Sigmoid colon (tissue), 6 donors: ENCODE measurements at regions not wholly inside any gene's neighbourhood (a gene's known extent, or its start where the extent isn't known, plus 50 kb on each side); places are given as distances from the start of the nearest gene placed in this dataset.

Experiments
- DNase-seq: peaks from one replicate; pipeline ENCODE4 v3.0.0-alpha.2; 2019
- H3K27ac ChIP-seq, 4 donors: fragments of 200-600 bp; sonication (generic); one replicate each; pipeline ENCODE4 v1.5.1; 2016 to 2019; ENCODE audit warnings: mild to moderate bottlenecking in 1 of 4
- H3K27me3 ChIP-seq, 3 donors: fragments of 200-600 bp; sonication (generic); one replicate each; pipeline ENCODE4 v1.5.1; 2019; ENCODE audit warnings: mild to moderate bottlenecking in 1 of 3
- H3K36me3 ChIP-seq, 4 donors: fragments of 200-600 bp; sonication (generic); one replicate each; pipeline ENCODE4 v1.5.1; 2016 to 2019
- H3K4me1 ChIP-seq, 4 donors: fragments of 200-600 bp; sonication (generic); one replicate each; pipeline ENCODE4 v1.5.1; 2017 to 2019
- H3K4me3 ChIP-seq, 4 donors: fragments of 200-600 bp; sonication (generic); one replicate each; pipeline ENCODE4 v1.5.1; 2017 to 2019; ENCODE audit warnings: mild to moderate bottlenecking in 2 of 4, moderate library complexity in 1 of 4
- H3K9me3 ChIP-seq, 4 donors: fragments of 200-600 bp in 3 of 4; sonication (generic) in 3 of 4; one replicate each; pipeline versions ENCODE4 v1.5.1 to v1.6.1; 2013 to 2019
- EP300 ChIP-seq, 4 donors: sonication (generic); formaldehyde crosslinking; IDR thresholded peaks; one replicate each; pipeline ENCODE4 v1.6.1; 2017; ENCODE audit warnings: antibody characterized with exemption in 4 of 4
- POLR2A ChIP-seq, 2 donors: fragments of 450-650 bp; IDR thresholded peaks; one replicate each; pipeline ENCODE4 v1.6.1; 2016; ENCODE audit warnings: antibody characterized with exemption in 2 of 2, mild to moderate bottlenecking in 2 of 2, moderate library complexity in 2 of 2
- POLR2AphosphoS5 ChIP-seq, 4 donors: sonication (generic); formaldehyde crosslinking; IDR thresholded peaks; one replicate each; pipeline ENCODE4 v1.6.1; 2017; ENCODE audit warnings: antibody characterized with exemption in 4 of 4
- WGBS, 2 donors: extraction: QIAGEN DNeasy Blood & Tissue Kit; methylation state at CpG; one replicate each; pipeline ENCODE4 v1.1.7; 2013; 5-methylcytosine and 5-hydroxymethylcytosine counted together
- intact Hi-C: fragments of 100-400 bp; cut with DNase I; formaldehyde crosslinking; loops from one replicate; pipeline ENCODE4 v1.15.1; 2023
- TF ChIP-seq, protein P1 (sequence below), 4 experiments: fragments of 450-650 bp in 3 of 4; fragments of 200-600 bp in 1 of 4; IDR thresholded peaks; one replicate each; pipeline ENCODE4 v1.5.1; 2016 to 2019; ENCODE audit warnings: antibody characterized with exemption in 4 of 4, mild to moderate bottlenecking in 3 of 4, moderate library complexity in 2 of 4
- donor health status: healthy with polysubstance abuse.
- donor health status: healthy.

GRCh38 chr17:79280010-79280409 is 205.4 kb downstream of the ENGASE start:
- no peak for TF ChIP-seq POLR2A (IDR thresholded peaks at IDR 0.05)
- TF ChIP-seq EP300 (IDR thresholded peaks at IDR 0.05) = no peak
- no peak for TF ChIP-seq POLR2AphosphoS5 (IDR thresholded peaks at IDR 0.05)
- TF ChIP-seq, protein P1, sequence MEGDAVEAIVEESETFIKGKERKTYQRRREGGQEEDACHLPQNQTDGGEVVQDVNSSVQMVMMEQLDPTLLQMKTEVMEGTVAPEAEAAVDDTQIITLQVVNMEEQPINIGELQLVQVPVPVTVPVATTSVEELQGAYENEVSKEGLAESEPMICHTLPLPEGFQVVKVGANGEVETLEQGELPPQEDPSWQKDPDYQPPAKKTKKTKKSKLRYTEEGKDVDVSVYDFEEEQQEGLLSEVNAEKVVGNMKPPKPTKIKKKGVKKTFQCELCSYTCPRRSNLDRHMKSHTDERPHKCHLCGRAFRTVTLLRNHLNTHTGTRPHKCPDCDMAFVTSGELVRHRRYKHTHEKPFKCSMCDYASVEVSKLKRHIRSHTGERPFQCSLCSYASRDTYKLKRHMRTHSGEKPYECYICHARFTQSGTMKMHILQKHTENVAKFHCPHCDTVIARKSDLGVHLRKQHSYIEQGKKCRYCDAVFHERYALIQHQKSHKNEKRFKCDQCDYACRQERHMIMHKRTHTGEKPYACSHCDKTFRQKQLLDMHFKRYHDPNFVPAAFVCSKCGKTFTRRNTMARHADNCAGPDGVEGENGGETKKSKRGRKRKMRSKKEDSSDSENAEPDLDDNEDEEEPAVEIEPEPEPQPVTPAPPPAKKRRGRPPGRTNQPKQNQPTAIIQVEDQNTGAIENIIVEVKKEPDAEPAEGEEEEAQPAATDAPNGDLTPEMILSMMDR (IDR thresholded peaks at IDR 0.05) = no peak
- Histone ChIP-seq H3K27me3 (no peaks in the 10 kb centered on the region), H3K9me3 (no peaks in the 10 kb centered on the region), H3K4me1 (no peaks in the 10 kb centered on the region), H3K36me3 (peaks cover 0 to 28% (median 2%) of the 10 kb centered on the region in 4 donors), H3K27ac (no peak overlapping the region), H3K4me3 (no peak overlapping the region)
- DNase-seq = no peak
- WGBS, 2 donors = 88 to 89% methylated on average over 8 of the region's 8 CpGs
- intact Hi-C loops = no loop called here

DNA sequence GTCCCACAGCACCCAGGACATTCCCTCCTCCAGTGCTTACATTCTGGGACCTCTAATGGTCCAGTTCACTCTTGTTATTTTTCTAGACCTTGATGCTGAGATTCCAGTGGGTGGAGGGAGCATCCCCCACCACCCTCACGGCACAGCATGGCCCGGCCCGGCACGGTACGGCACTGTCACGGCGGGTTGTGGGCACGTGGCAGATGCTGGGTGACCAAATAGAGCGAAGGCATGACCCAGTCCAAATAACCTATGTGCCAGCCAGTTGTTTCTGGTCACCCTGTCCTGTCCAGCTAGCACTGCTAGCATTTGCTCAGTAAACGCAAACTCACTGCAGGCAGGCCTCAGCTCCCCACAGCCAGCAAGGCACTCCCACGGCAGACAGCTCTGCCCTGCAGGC is 204.7 kb downstream of the ENGASE start:
- intact Hi-C loops = no loop called here
- WGBS, 2 donors = 76 to 90% methylated on average over 11 of the region's 11 CpGs
- TF ChIP-seq POLR2A (IDR thresholded peaks at IDR 0.05) (no peak), POLR2AphosphoS5 (IDR thresholded peaks at IDR 0.05) (no peak), EP300 (IDR thresholded peaks at IDR 0.05) (no peak)
- TF ChIP-seq, protein P1 (IDR thresholded peaks at IDR 0.05) = no peak

GRCh38 chr17:79276821-79277220 is 202.2 kb downstream of the ENGASE start:
- Histone ChIP-seq H3K9me3 (no peaks in the 10 kb centered on the region), H3K27ac (no peak overlapping the region), H3K4me3 (no peak overlapping the region), H3K27me3 (no peaks in the 10 kb centered on the region), H3K4me1 (no peaks in the 10 kb centered on the region), H3K36me3 (peaks cover 0 to 22% (median 2%) of the 10 kb centered on the region in 4 donors)
- intact Hi-C loops = no loop called here
- TF ChIP-seq POLR2A (IDR thresholded peaks at IDR 0.05) (no peak), POLR2AphosphoS5 (IDR thresholded peaks at IDR 0.05) (no peak), EP300 (IDR thresholded peaks at IDR 0.05) (no peak)
- TF ChIP-seq, protein P1 (IDR thresholded peaks at IDR 0.05) = no peak
- no peak for DNase-seq
- WGBS, 2 donors = 48 to 76% methylated on average over 3 of the region's 3 CpGs

More for the DNA sequence above, 204.7 kb downstream of the ENGASE start:
- DNase-seq = no peak
- no peak overlapping the region for H3K27ac ChIP-seq
- no peaks in the 10 kb centered on the region for H3K27me3 ChIP-seq
- H3K9me3 ChIP-seq = no peaks in the 10 kb centered on the region
- no peak overlapping the region for H3K4me3 ChIP-seq
- no peaks in the 10 kb centered on the region for H3K4me1 ChIP-seq
- H3K36me3 ChIP-seq = peaks cover 0 to 28% (median 2%) of the 10 kb centered on the region in 4 donors

GRCh38 chr17:79273660-79274059 is 199.0 kb downstream of the ENGASE start:
- intact Hi-C loops = no loop called here
- Histone ChIP-seq H3K27ac (no peak overlapping the region), H3K27me3 (no peaks in the 10 kb centered on the region), H3K36me3 (peaks cover 0 to 13% (median 0%) of the 10 kb centered on the region in 4 donors), H3K9me3 (no peaks in the 10 kb centered on the region), H3K4me1 (no peaks in the 10 kb centered on the region), H3K4me3 (no peak overlapping the region)
- 36 to 71% methylated on average over 8 of the region's 8 CpGs for WGBS, 2 donors
- DNase-seq = no peak
- no peak for TF ChIP-seq POLR2AphosphoS5 (IDR thresholded peaks at IDR 0.05)
- TF ChIP-seq EP300 (IDR thresholded peaks at IDR 0.05) = no peak
- no peak for TF ChIP-seq POLR2A (IDR thresholded peaks at IDR 0.05)
- TF ChIP-seq, protein P1 (IDR thresholded peaks at IDR 0.05) = no peak

GRCh38 chr17:79272666-79273219 is 198.1 kb downstream of the ENGASE start:
- Histone ChIP-seq H3K27ac (no peak overlapping the region), H3K4me1 (no peaks in the 10 kb centered on the region), H3K36me3 (peaks cover 0 to 18% (median 0%) of the 10 kb centered on the region in 4 donors), H3K9me3 (no peaks in the 10 kb centered on the region), H3K27me3 (no peaks in the 10 kb centered on the region), H3K4me3 (no peak overlapping the region)
- WGBS, 2 donors = 41 to 70% methylated on average over 9 of the region's 9 CpGs
- no peak for DNase-seq
- TF ChIP-seq EP300 (IDR thresholded peaks at IDR 0.05) = no peak
- no peak for TF ChIP-seq POLR2A (IDR thresholded peaks at IDR 0.05)
- TF ChIP-seq, protein P1 (IDR thresholded peaks at IDR 0.05) = no peak
- no peak for TF ChIP-seq POLR2AphosphoS5 (IDR thresholded peaks at IDR 0.05)
- intact Hi-C loops = no loop called here
